OCI-LY7 (cell line): ENCODE measurements at regions not wholly inside any gene's neighbourhood (a gene's known extent, or its start where the extent isn't known, plus 50 kb on each side); places are given as distances from the start of the nearest gene placed in this dataset.
A peak's percentile ranks its signal among the peaks of the same experiment; 100 is the strongest.

Source experiments
- BruUV-seq: library from RNA; stranded (reverse); fragments of 400-500 nt; replicated peaks from 2 replicates; lab custom pipeline; 2021; lab: Mats Ljungman, UMichigan
- CTCF ChIA-PET: fragments of 300-600 bp; sonication (Branson Sonifier 250); formaldehyde crosslinking; loops from one replicate; lab custom pipeline; 2022; ENCODE audit warnings: antibody characterized with exemption; ENCODE audit not compliant: unreplicated experiment; lab: Charles Lee
- POLR2A ChIA-PET: fragments of 300-600 bp; sonication (Branson Sonifier 250); formaldehyde crosslinking; loops from one replicate; lab custom pipeline; 2022; ENCODE audit warnings: antibody characterized with exemption; lab: Charles Lee
- DNase-seq: peaks from one replicate; pipeline ENCODE4 v3.0.0-alpha.2; 2015; ENCODE audit warnings: low spot score
- H2AFZ ChIP-seq: fragments of 200-600 bp; sonication (generic), shearing (Covaris generic); 2 replicates; pipeline ENCODE4 v1.6.1; 2014; ENCODE audit warnings: mild to moderate bottlenecking, antibody characterized with exemption, low read length, moderate library complexity
- H3K27ac ChIP-seq: fragments of 200-600 bp; sonication (generic); 2 replicates; pipeline ENCODE4 v1.5.1; 2014; ENCODE audit warnings: mixed run types, low read depth, mild to moderate bottlenecking, moderate library complexity, low read length, inconsistent platforms; ENCODE audit not compliant: poor library complexity, severe bottlenecking
- H3K36me3 ChIP-seq: fragments of 200-600 bp; sonication (generic); 2 replicates; pipeline ENCODE4 v1.6.1; 2014; ENCODE audit warnings: mild to moderate bottlenecking, antibody characterized with exemption, low read length, moderate library complexity, mixed read lengths; ENCODE audit not compliant: insufficient read depth
- H3K4me1 ChIP-seq: fragments of 200-600 bp; sonication (generic); 2 replicates; pipeline ENCODE4 v1.5.1; 2014; ENCODE audit warnings: mild to moderate bottlenecking, low read length; ENCODE audit not compliant: insufficient read depth, poor library complexity, severe bottlenecking
- H3K4me2 ChIP-seq: fragments of 200-600 bp; sonication (generic); 2 replicates; pipeline ENCODE4 v1.6.1; 2014; ENCODE audit warnings: mild to moderate bottlenecking, low read length
- H3K4me3 ChIP-seq: fragments of 200-600 bp; sonication (generic); 2 replicates; pipeline ENCODE4 v1.5.1; 2014; ENCODE audit warnings: mild to moderate bottlenecking, low read depth, low read length; ENCODE audit not compliant: poor library complexity, severe bottlenecking
- H3K79me2 ChIP-seq: fragments of 200-600 bp; sonication (generic); 2 replicates; pipeline ENCODE4 v1.6.1; 2016; ENCODE audit warnings: low read depth, mild to moderate bottlenecking, low read length, moderate library complexity, mixed read lengths; ENCODE audit not compliant: insufficient read depth
- H3K9me2 ChIP-seq: fragments of 200-600 bp; sonication (generic); 2 replicates; pipeline ENCODE4 v1.6.1; 2016; ENCODE audit warnings: mild to moderate bottlenecking, low read length, mixed read lengths; ENCODE audit not compliant: insufficient read depth
- H3K9me3 ChIP-seq: fragments of 200-600 bp; sonication (generic); 2 replicates; pipeline ENCODE4 v1.6.1; 2014; ENCODE audit warnings: mild to moderate bottlenecking, mixed run types, low read length, mixed read lengths
- H4K20me1 ChIP-seq: fragments of 200-600 bp; sonication (generic); 2 replicates; pipeline ENCODE4 v1.6.1; 2014; ENCODE audit warnings: mild to moderate bottlenecking, antibody characterized with exemption, low read length, moderate library complexity, mixed read lengths; ENCODE audit not compliant: insufficient read depth
- CTCF ChIP-seq: fragments of 200-600 bp; sonication (generic); conservative IDR thresholded peaks from 2 replicates; pipeline ENCODE4 v1.5.1; 2014; ENCODE audit warnings: mild to moderate bottlenecking, antibody characterized with exemption, low read length, moderate library complexity, mixed read lengths
- EZH2phosphoT487 ChIP-seq: fragments of 200-600 bp; sonication (generic); IDR thresholded peaks from 2 replicates; pipeline ENCODE4 v1.6.1; 2018; ENCODE audit warnings: low read depth, borderline replicate concordance, mild to moderate bottlenecking, mixed run types, antibody characterized with exemption, low read length, moderate library complexity, mixed read lengths
- intact Hi-C: fragments of 100-400 bp; cut with micrococcal nuclease; formaldehyde crosslinking; loops from one replicate; pipeline ENCODE4 v1.10.0; 2022; ENCODE audit not compliant: unreplicated experiment

- TF ChIP-seq EZH2phosphoT487, result no peak
- TF ChIP-seq CTCF, result no peak
- no peak for DNase-seq
- no peak overlapping the region for H3K27ac ChIP-seq
- H3K9me3 ChIP-seq, result no peaks in the 10 kb centered on the region
- intact Hi-C loops, result no loop called here
- no TSS peak for BruUV-seq
- no peaks in the 10 kb centered on the region for H3K36me3 ChIP-seq
- H3K4me2 ChIP-seq, result no peak overlapping the region
- H3K4me3 ChIP-seq, result no peak overlapping the region
- H3K79me2 ChIP-seq, result no peaks in the 10 kb centered on the region
- no peaks in the 10 kb centered on the region for H4K20me1 ChIP-seq
- H3K4me1 ChIP-seq, result no peaks in the 10 kb centered on the region
- CTCF ChIA-PET, result no interaction called here
- POLR2A ChIA-PET, result interaction anchor here (1.0 kb wide), 1 partner anchor 573 kb away, joined by 3 read pairs; no protein-coding TSS in a partner anchor
- no peak overlapping the region for H2AFZ ChIP-seq
- no peaks in the 10 kb centered on the region for H3K9me2 ChIP-seq
These were observed 952.2 kb downstream of the CDH18 start for GRCh38 chr5:19035816-19036215.

GRCh38 chr5:19042106-19042505 lies 945.9 kb downstream of the CDH18 start:
- Histone ChIP-seq H2AFZ (no peak overlapping the region), H3K4me3 (no peak overlapping the region), H3K4me1 (no peaks in the 10 kb centered on the region), H3K9me2 (no peaks in the 10 kb centered on the region), H4K20me1 (no peaks in the 10 kb centered on the region), H3K36me3 (no peaks in the 10 kb centered on the region), H3K27ac (no peak overlapping the region), H3K79me2 (no peaks in the 10 kb centered on the region), H3K4me2 (no peak overlapping the region), H3K9me3 (no peaks in the 10 kb centered on the region)
- ChIA-PET POLR2A (interaction anchor here (0.7 to 2.1 kb wide), 5 partner anchors 11 to 21 kb away, joined by 3 to 8 read pairs (median 3); no protein-coding TSS in a partner anchor), CTCF (no interaction called here)
- TF ChIP-seq EZH2phosphoT487 (no peak), CTCF (no peak)
- intact Hi-C loops, result loop anchor here (10.0 kb wide), 1 partner anchor 223 kb away; no protein-coding TSS in a partner anchor
- no TSS peak for BruUV-seq
- no peak for DNase-seq

GRCh38 chr5:19044311-19044710 lies 943.7 kb downstream of the CDH18 start:
- Histone ChIP-seq H3K27ac (no peak overlapping the region), H3K36me3 (no peaks in the 10 kb centered on the region), H3K9me3 (no peaks in the 10 kb centered on the region), H3K9me2 (no peaks in the 10 kb centered on the region), H3K79me2 (no peaks in the 10 kb centered on the region), H3K4me2 (no peak overlapping the region), H3K4me3 (no peak overlapping the region), H3K4me1 (no peaks in the 10 kb centered on the region), H2AFZ (peak overlapping the region; percentile 48; the same call in 1 of the 2 replicates), H4K20me1 (no peaks in the 10 kb centered on the region)
- no peak for TF ChIP-seq EZH2phosphoT487
- no peak for TF ChIP-seq CTCF
- POLR2A ChIA-PET, result interaction anchor here (0.9 to 1.8 kb wide), 6 partner anchors 13 to 60 kb away, joined by 3 to 5 read pairs (median 3); no protein-coding TSS in a partner anchor
- no TSS peak for BruUV-seq
- intact Hi-C loops, result loop anchor here (10.0 kb wide), 1 partner anchor 220 kb away; no protein-coding TSS in a partner anchor
- CTCF ChIA-PET, result interaction anchor here (1.2 kb wide), 1 partner anchor 11 kb away, joined by 3 read pairs; no protein-coding TSS in a partner anchor
- no peak for DNase-seq
